ENCODE measurements at regions not wholly inside any gene's neighbourhood (a gene's known extent, or its start where the extent isn't known, plus 50 kb on each side); places are given as distances from the start of the nearest gene placed in this dataset.
"Not testable (repeated sequence)": the region's sequence is repeated elsewhere in the genome, so short reads cannot be mapped to it uniquely, and the experiment has no call there.

DNA sequence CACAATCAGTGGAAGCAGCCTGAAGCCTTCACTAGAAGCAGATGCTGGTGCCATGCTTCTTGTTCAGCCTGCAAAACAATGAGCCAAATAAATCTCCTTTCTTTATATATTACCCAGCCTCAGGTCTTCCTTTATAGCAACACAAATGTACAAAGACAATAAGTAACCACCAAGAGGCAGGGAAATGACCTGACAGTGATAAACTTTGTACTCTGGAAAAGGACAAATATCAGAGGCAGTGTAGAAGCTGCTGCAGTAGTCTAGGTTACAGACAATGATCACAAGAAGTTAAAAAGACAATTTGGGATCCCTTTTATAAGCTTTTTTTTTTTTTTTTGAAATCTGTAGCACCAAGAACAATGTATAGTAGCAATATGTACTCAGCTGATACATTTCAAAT is 760.3 kb downstream of the TTLL7 start:
- DNase-seq (ENCODE audit: low read depth) = not testable (repeated sequence)

DNA sequence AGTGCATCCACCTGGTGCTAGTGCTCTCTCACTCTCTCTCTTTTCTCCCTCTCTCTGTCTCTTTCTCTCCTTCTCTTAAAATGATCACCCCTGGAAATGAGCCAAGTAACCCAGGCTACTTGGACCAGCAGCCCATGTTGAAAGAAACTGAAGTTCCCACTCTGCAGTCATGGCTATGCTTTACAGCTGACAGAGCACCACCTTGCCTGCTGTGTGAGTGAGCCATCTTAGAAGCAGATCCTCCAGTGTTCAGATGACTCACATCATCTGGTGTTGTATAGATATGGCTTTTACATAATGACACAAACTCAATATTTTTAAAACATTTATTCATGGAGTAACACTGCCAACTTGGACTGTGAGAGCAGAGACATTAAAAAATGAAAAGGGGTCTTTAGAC is 779.1 kb downstream of the TTLL7 start:
- DNase-seq (ENCODE audit: low read depth) = not testable (repeated sequence)

DNA sequence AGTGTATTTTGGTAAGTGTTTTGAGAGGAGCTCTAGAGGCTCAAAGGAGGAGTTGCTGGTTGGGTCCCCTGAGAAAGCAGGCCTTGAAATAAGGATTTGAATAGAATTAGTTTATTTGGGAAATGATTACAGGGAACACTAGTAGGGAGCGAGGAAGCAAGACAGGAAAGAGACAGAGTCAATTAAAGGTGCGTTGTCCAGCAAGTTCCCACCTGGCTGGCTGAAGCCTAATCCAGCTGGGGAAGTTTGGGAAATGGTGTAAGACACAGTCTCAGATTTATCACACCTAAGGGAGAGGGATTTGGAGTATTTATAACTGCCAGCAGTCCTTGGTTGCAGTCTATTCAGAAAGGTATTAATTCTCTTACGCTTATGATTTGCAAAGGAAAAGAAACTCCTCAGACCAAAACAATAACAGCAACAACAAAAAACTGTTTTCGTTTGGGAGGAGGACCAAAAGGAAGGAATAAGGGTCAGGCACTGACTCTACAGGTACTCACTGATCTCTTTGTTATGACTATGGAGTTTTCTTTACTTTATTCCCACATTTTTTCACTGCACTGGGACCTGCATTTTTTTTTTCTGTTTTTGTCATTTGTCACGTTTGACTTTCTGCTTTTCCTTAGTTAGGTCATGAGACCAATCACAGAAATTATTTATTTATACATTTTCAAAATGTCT is 780.8 kb downstream of the TTLL7 start:
- not testable (repeated sequence) for DNase-seq (ENCODE audit: low read depth)

- DNase-seq (ENCODE audit: low read depth) = not testable (repeated sequence)
Observed at GRCh38 chr1:83214317-83214716, 784.6 kb downstream of the TTLL7 start.

- not testable (repeated sequence) for DNase-seq (ENCODE audit: low read depth)
Observed at GRCh38 chr1:83213648-83214047, 785.3 kb downstream of the TTLL7 start.

DNA sequence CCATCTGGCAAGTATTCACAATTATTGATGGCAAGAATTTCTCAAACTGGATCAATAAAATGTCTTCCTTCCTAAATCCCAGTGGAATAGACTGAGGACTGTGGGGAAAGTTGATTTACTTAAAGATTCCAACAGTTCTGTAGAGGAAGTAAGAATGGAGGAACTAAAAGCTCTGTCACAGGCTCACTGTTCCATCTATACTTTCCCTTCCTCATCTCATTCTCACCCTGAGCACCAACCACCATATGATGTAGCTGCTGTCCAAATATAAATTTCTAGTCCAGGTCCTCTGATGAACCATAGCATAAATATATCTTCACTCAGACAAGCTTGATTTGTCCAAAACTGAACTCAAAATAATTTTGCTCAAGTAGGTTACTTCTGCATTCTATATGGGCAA is 786.9 kb downstream of the TTLL7 start:
- not testable (repeated sequence) for DNase-seq (ENCODE audit: low read depth)

- not testable (repeated sequence) for DNase-seq (ENCODE audit: low read depth)
Observed at GRCh38 chr1:83208540-83208939, 790.4 kb downstream of the TTLL7 start.

DNA sequence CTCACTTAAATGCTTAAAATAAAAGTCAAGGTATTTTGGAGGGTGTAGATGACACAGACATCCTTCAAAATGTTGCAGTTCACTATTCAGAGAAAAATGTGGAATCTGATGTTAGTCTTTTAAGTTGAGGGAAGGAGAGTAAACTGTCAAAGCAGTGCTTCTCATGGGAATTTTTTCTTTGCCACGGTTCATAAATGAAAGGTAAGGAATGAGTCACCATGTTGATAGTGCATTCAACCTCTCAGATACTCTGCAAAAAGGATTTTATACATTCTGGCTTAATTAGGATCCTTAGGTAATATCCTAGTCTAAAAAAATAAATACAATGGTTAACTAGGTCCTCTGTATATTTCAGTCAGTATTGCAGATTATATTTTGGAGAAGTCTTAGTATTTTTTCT is 804.3 kb downstream of the TTLL7 start:
- not testable (repeated sequence) for DNase-seq (ENCODE audit: low read depth)

- not testable (repeated sequence) for DNase-seq (ENCODE audit: low read depth)
Observed at GRCh38 chr1:83182033-83182728, 816.8 kb downstream of the TTLL7 start.

- DNase-seq (ENCODE audit: low read depth) = not testable (repeated sequence)
Observed at GRCh38 chr1:83180621-83181020, 818.3 kb downstream of the TTLL7 start.

DNA sequence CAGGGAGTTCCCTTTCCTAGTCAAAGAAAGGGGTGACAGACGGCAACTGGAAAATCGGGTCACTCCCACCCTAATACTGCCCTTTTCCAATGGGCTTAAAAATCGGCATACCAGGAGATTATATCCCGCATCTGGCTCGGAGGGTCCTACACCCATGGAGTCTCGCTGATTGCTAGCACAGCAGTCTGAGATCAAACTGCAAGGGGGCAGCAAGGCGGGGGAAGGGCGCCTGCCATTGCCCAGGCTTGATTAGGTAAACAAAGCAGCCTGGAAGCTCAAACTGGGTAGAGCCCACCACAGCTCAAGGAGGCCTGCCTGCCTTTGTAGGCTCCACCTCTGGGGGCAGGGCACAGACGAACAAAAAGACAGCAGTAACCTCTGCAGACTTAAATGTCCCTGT is 831.3 kb downstream of the TTLL7 start:
- not testable (repeated sequence) for DNase-seq (ENCODE audit: low read depth)

- not testable (repeated sequence) for DNase-seq (ENCODE audit: low read depth)
Observed at GRCh38 chr1:83163879-83164475, 835.0 kb downstream of the TTLL7 start.

GRCh38 chr1:83158924-83159323 is 840.0 kb downstream of the TTLL7 start:
- DNase-seq (ENCODE audit: low read depth) = not testable (repeated sequence)

- not testable (repeated sequence) for DNase-seq (ENCODE audit: low read depth)
Observed at GRCh38 chr1:83154306-83154705, 844.6 kb downstream of the TTLL7 start.

DNA sequence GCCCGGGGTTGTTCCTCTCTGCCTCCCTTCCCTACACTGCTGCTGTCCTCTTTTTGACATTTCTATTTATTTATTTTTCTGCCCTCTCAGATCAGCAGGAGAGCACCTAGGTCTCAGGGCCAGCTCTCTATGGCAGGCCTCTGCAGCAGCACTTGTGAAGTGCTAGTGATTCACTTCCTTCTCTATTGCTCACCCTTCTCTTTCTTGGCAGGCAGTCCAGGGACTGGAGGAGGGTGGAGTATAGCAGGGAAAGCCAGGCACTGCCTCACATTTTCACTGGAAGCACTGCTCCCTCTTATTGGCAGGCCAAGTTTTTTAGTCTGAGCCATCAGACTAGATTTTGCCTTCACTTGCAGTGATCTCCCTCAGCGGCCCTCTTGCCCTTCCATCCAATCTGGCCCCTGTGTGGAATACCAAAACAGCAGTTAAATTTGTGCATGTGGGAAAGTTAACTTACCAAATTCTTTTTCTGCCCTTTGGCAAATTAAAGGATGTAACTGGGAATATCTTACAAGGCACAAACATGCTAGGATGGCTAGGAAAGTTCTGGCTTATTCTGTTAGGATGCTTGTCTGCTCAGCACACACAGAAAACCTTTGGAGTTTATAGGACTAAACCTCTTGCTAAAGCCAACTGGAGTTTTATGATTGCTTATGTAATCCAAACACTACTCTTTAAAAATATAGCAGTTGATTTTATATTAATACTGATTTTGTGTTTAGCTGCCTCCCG is 847.6 kb downstream of the TTLL7 start:
- DNase-seq (ENCODE audit: low read depth) = not testable (repeated sequence)

GRCh38 chr1:83150479-83150878 is 848.5 kb downstream of the TTLL7 start:
- DNase-seq (ENCODE audit: low read depth) = not testable (repeated sequence)

GRCh38 chr1:83145820-83146219 is 853.1 kb downstream of the TTLL7 start:
- not testable (repeated sequence) for DNase-seq (ENCODE audit: low read depth)

GRCh38 chr1:83142802-83143201 is 856.1 kb downstream of the TTLL7 start:
- DNase-seq (ENCODE audit: low read depth) = not testable (repeated sequence)

DNA sequence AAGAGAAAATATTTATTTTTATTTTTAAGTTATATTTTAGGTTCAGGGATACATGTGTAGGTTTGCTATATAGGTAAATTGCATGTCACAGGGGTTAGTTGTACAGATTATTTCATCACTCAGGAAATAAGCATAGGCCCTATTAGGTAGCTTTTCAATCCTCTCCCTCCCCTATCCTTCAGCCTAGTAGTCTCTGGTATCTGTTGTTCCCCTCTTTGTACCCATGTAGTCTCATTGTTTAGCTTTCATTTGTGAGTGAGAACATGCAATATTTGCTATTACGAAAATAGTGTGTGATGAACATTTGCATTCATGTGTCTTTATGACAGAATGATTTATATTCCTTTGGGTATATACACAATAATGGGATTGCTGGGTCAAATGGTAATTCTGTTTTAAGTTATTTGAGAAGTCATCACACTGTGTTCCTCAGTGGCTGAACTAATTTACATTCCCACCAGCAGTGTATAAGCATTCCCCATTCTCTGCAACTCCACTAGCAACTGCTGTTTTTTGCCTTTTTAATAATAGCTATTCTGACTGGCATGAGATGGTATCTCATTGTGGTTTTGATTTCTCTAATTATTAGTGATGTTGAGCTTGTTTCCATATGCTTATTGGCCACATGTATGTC is 863.3 kb downstream of the TTLL7 start:
- DNase-seq (ENCODE audit: low read depth) = not testable (repeated sequence)

DNA sequence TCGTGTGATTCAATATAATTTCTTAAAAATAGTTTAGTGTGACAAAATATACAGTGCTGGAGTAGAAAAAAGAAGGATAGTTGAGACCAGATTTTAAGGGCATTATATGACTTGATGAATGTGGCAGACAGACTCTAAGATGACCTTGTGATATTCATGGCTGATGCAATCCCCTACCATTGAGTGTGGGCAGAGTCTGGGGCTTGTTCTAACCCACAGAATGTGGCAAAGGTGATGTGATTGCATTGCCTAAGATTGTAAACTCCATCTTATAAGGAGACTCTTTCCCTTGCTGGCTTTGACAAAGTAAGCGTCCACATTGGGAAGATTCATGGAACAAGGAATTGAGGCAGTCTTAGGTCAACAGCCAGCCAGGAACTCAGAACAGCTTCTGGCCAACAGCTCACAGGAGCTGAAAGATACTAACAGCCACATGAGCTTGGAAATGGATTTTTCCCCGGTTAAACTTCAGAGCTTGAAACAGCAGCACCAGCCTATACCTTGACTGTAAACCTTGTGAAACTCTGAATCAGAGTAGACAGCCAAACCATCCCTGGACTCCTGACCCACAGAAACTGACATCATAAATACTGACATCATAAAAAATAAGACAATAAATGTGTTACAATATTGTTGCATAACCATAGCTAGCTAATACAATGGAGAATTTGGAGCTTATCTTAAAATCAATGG is 864.5 kb downstream of the TTLL7 start:
- DNase-seq (ENCODE audit: low read depth) = not testable (repeated sequence)

DNA sequence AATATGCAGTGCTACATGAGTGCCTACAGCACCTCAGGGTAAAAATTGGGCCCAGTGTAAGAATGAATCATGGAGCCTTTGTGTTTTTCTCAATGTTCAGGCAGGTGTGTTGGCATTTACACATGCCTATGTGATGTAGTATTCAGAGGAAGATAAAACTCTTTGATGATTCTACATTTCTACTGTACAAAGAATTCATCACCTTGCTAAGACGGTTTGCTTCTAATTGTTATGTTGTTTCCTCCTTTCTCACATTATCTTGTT is 867.3 kb downstream of the TTLL7 start:
- no peak for DNase-seq (ENCODE audit: low read depth)
